WTC11 (cell line): ENCODE measurements at regions not wholly inside any gene's neighbourhood (a gene's known extent, or its start where the extent isn't known, plus 50 kb on each side); places are given as distances from the start of the nearest gene placed in this dataset.

Experiments used
- ATF2 ChIP-seq: sonication (generic); formaldehyde crosslinking; IDR thresholded peaks from 2 replicates; pipeline ENCODE4 v1.8.1; 2022; ENCODE audit warnings: low read depth, missing genetic modification reagents, borderline replicate concordance
- IRF1 ChIP-seq: sonication (generic); formaldehyde crosslinking; IDR thresholded peaks from 2 replicates; pipeline ENCODE4 v1.8.0; 2023; ENCODE audit warnings: missing genetic modification reagents
- IRF2 ChIP-seq: sonication (generic); formaldehyde crosslinking; IDR thresholded peaks from 2 replicates; pipeline ENCODE4 v1.8.0; 2022; ENCODE audit warnings: low read depth, missing genetic modification reagents, borderline replicate concordance
- NFYB ChIP-seq: sonication (generic); formaldehyde crosslinking; conservative IDR thresholded peaks from 2 replicates; pipeline ENCODE4 v1.8.0; 2022; ENCODE audit warnings: low read depth, missing genetic modification reagents
- ZNF138 ChIP-seq: sonication (generic); formaldehyde crosslinking; conservative IDR thresholded peaks from 2 replicates; pipeline ENCODE4 v1.8.1; 2022; ENCODE audit warnings: mild to moderate bottlenecking, moderate library complexity, missing genetic modification reagents
- TF ChIP-seq, protein P1 (sequence below): fragments of 200-600 bp; IDR thresholded peaks from 2 replicates; pipeline ENCODE4 v1.8.0; 2022; ENCODE audit warnings: antibody characterized with exemption
- TF ChIP-seq, protein P2 (sequence below): sonication (generic); formaldehyde crosslinking; IDR thresholded peaks from 2 replicates; pipeline ENCODE4 v1.8.0; 2022; ENCODE audit warnings: mild to moderate bottlenecking, missing genetic modification reagents

GRCh38 chr3:81354119-81354518, 407.3 kb downstream of the GBE1 start:
- TF ChIP-seq ATF2 (CRISPR knock-in tag), result no peak
- no peak for TF ChIP-seq NFYB (CRISPR knock-in tag)
- TF ChIP-seq, protein P1, sequence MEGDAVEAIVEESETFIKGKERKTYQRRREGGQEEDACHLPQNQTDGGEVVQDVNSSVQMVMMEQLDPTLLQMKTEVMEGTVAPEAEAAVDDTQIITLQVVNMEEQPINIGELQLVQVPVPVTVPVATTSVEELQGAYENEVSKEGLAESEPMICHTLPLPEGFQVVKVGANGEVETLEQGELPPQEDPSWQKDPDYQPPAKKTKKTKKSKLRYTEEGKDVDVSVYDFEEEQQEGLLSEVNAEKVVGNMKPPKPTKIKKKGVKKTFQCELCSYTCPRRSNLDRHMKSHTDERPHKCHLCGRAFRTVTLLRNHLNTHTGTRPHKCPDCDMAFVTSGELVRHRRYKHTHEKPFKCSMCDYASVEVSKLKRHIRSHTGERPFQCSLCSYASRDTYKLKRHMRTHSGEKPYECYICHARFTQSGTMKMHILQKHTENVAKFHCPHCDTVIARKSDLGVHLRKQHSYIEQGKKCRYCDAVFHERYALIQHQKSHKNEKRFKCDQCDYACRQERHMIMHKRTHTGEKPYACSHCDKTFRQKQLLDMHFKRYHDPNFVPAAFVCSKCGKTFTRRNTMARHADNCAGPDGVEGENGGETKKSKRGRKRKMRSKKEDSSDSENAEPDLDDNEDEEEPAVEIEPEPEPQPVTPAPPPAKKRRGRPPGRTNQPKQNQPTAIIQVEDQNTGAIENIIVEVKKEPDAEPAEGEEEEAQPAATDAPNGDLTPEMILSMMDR, result no peak
- no peak for TF ChIP-seq IRF2 (CRISPR knock-in tag)
- TF ChIP-seq ZNF138 (CRISPR knock-in tag), result no peak
- TF ChIP-seq, protein P2, sequence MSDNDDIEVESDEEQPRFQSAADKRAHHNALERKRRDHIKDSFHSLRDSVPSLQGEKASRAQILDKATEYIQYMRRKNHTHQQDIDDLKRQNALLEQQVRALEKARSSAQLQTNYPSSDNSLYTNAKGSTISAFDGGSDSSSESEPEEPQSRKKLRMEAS (CRISPR knock-in tag), result no peak
- TF ChIP-seq IRF1 (CRISPR knock-in tag), result no peak
